Heart left ventricle (tissue), 16 donors: ENCODE measurements at regions not wholly inside any gene's neighbourhood (a gene's known extent, or its start where the extent isn't known, plus 50 kb on each side); places are given as distances from the start of the nearest gene placed in this dataset.

Experiments
- ATAC-seq, 4 donors: fragments of 200-7000 bp; cut with Tn5 transposase; one replicate each; pipeline ENCODE4 v1.9.1; 2020 to 2022; ENCODE audit warnings: moderate library complexity in 4 of 4, mild to moderate bottlenecking in 3 of 4, moderate number of reproducible peaks in 1 of 4
- DNase-seq, 5 donors: peaks; one replicate each; pipeline ENCODE4 v3.0.0-alpha.2; 2020
- H3K27ac ChIP-seq, 12 donors: fragments of 200-600 bp; sonication (generic) in 4 of 12; one replicate each; pipeline versions ENCODE4 v1.5.0 to v1.8.0; 2016 to 2022; ENCODE audit warnings: mild to moderate bottlenecking in 2 of 12
- H3K27me3 ChIP-seq, 9 donors: fragments of 200-600 bp; sonication (generic) in 2 of 9; one replicate each; pipeline versions ENCODE4 v1.5.1 to v1.8.0; 2016 to 2022; ENCODE audit warnings: mild to moderate bottlenecking in 3 of 9
- H3K36me3 ChIP-seq, 9 donors: fragments of 200-600 bp; sonication (generic) in 2 of 9; one replicate each; pipeline versions ENCODE4 v1.5.0 to v1.8.0; 2018 to 2022; ENCODE audit warnings: mild to moderate bottlenecking in 2 of 9
- H3K4me1 ChIP-seq, 12 donors: fragments of 200-600 bp; sonication (generic) in 4 of 12; one replicate each; pipeline versions ENCODE4 v1.5.0 to v1.8.0; 2016 to 2022; ENCODE audit warnings: mild to moderate bottlenecking in 3 of 12
- H3K4me3 ChIP-seq, 12 donors: fragments of 200-600 bp; sonication (generic) in 4 of 12; one replicate each; pipeline versions ENCODE4 v1.5.0 to v1.8.0; 2017 to 2022; ENCODE audit warnings: mild to moderate bottlenecking in 9 of 12, moderate library complexity in 4 of 12
- H3K9me3 ChIP-seq, 12 donors: fragments of 200-600 bp; sonication (generic) in 4 of 12; one replicate each; pipeline versions ENCODE4 v1.5.0 to v1.8.0; 2016 to 2022; ENCODE audit warnings: mild to moderate bottlenecking in 1 of 12
- POLR2A ChIP-seq, 2 donors: fragments of 450-650 bp; IDR thresholded peaks; one replicate each; pipeline ENCODE4 v1.6.1; 2017; ENCODE audit warnings: antibody characterized with exemption in 2 of 2, mild to moderate bottlenecking in 2 of 2, moderate library complexity in 2 of 2
- WGBS, 4 donors: extraction: QIAGEN DNeasy Blood & Tissue Kit in 2 of 4; methylation state at CpG; one replicate each; pipeline versions ENCODE4 v1.1.5 to v1.1.7; 2013 to 2018; 5-methylcytosine and 5-hydroxymethylcytosine counted together
- intact Hi-C, 10 donors: fragments of 100-400 bp; cut with DNase I; formaldehyde crosslinking; loops; one replicate each; pipeline versions ENCODE4 v1.11.1 to v1.14.2; 2022
- TF ChIP-seq, protein P1 (sequence below), 12 donors: fragments of 200-600 bp; sonication (generic) in 4 of 12; IDR thresholded peaks; one replicate each; pipeline versions ENCODE4 v1.5.0 to v1.8.0; 2018 to 2022; ENCODE audit warnings: antibody characterized with exemption in 12 of 12, mild to moderate bottlenecking in 5 of 12
- donor health status: ischemic (EF 13 %, LVEDD 7.1; RV severe dilation, severe dysfunction).
- donor health status: healthy with polysubstance abuse.
- donor health status: DM: no; HTN: yes; CAD: no.
- donor health status: DM: no; HTN: no; CAD: no.
- donor health status: ischemic (EF 25% LVEDD 6.9; RV normal size, moderate dysfunction).
- donor health status: ischemic (EF 25% LVEDD 5.7; RV mildly dilated, moderate dysfunction).
- donor health status: healthy.
- donor health status: DM: yes; HTN: yes; CAD: no.
- donor health status: ischemic (EF 35%, LVEDD 5.7; RV mildly dilated, moderate dysfunction).
- donor health status: nonischemic (EF 11% LVEDD 7.7; RV severe dilation, severe dysfunction).
- donor health status: DM: yes; HTN: yes; CAD: no.
- donor health status: PGD.
- donor health status: ischemic (EF 29% LVEDD 5.4; RV normal size, mild dysfunction).
- donor health status: nonischemic (EF 23%, LVEDD 6.1; RV moderate dilation, normal function).

DNA sequence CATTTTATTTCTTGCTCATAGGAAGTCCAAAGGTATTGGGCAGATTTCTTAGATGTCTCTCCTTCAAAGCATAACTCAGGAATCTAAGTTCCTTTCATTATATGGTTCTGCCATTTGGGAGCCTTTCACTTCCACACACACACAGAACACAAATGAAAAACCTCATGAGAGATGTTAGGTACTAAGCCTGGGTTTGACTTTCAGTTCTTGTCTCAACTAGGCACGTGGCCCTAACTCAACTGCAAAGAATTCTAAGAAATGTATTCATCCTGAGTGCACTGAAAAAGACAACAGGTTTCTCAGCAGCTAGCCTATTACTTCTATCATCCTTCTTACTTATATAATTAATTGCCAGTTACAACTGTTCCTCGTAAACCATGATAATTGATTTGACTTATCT is 190.0 kb upstream of the SAMSN1 start:
- no peaks in the 10 kb centered on the region for H3K9me3 ChIP-seq
- H3K27ac ChIP-seq = no peak overlapping the region
- DNase-seq = no peak
- TF ChIP-seq, protein P1, sequence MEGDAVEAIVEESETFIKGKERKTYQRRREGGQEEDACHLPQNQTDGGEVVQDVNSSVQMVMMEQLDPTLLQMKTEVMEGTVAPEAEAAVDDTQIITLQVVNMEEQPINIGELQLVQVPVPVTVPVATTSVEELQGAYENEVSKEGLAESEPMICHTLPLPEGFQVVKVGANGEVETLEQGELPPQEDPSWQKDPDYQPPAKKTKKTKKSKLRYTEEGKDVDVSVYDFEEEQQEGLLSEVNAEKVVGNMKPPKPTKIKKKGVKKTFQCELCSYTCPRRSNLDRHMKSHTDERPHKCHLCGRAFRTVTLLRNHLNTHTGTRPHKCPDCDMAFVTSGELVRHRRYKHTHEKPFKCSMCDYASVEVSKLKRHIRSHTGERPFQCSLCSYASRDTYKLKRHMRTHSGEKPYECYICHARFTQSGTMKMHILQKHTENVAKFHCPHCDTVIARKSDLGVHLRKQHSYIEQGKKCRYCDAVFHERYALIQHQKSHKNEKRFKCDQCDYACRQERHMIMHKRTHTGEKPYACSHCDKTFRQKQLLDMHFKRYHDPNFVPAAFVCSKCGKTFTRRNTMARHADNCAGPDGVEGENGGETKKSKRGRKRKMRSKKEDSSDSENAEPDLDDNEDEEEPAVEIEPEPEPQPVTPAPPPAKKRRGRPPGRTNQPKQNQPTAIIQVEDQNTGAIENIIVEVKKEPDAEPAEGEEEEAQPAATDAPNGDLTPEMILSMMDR (IDR thresholded peaks at IDR 0.05) = no peak
- no peak for TF ChIP-seq POLR2A (IDR thresholded peaks at IDR 0.05)
- H3K36me3 ChIP-seq = no peaks in the 10 kb centered on the region
- no peak overlapping the region for H3K4me3 ChIP-seq
- WGBS, 4 donors = 70 to 78% (median 75%) methylated on average over 2 of the region's 2 CpGs
- peaks cover 0 to 10% (median 0%) of the 10 kb centered on the region in 12 donors for H3K4me1 ChIP-seq
- intact Hi-C loops = loop anchor here in 4 of 10 donors (10.0 kb wide), 3 partner anchors 291 to 481 kb away; no protein-coding TSS in a partner anchor
- H3K27me3 ChIP-seq = no peaks in the 10 kb centered on the region
- no peak for ATAC-seq

DNA sequence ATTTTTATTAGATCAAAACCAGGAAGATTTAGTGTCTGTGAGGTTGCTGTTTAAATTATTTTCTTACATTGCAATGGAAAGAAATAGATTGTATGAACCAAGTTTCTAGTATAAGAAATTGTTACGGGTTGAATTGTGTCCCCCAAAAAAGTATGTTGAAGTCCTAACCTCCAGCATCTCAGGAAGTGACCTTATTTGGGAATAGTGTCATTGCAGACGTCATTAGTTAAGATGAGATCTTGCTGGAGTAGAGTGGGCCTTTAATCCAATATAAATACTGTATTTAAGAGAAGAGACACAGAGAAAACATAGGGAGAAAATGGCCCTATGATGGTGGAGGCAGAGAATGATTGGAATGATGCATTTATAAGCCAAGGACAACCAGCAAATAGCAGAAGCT is 188.7 kb upstream of the SAMSN1 start:
- Histone ChIP-seq H3K4me1 (peaks cover 0 to 10% (median 0%) of the 10 kb centered on the region in 12 donors), H3K9me3 (no peaks in the 10 kb centered on the region), H3K27ac (no peak overlapping the region), H3K36me3 (no peaks in the 10 kb centered on the region), H3K4me3 (no peak overlapping the region), H3K27me3 (no peaks in the 10 kb centered on the region)
- TF ChIP-seq POLR2A (IDR thresholded peaks at IDR 0.05) = no peak
- TF ChIP-seq, protein P1 (IDR thresholded peaks at IDR 0.05) = no peak
- ATAC-seq = no peak
- WGBS, 4 donors = 64 to 75% (median 68%) methylated on average over 2 of the region's 2 CpGs
- no peak for DNase-seq
- intact Hi-C loops = loop anchor here in 4 of 10 donors (10.0 kb wide), 3 partner anchors 290 to 480 kb away; no protein-coding TSS in a partner anchor

DNA sequence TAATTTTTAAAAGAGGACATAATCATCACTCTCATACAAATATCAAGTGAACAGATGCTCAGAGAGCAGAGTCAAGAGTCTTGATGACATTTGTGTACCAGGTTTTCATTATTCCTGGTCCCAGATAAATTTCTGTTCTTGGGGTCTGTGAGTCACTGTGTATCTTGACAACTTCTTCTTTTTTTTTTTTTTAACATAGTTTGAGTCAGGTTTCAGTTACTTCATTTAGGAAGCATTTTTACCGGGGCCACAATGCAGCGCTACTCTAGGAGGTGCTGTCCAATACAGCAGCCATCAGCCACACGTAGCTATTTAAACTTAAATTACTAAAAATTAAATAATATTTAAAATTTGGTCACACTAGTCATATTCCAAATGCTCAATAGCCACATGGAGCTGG is 188.1 kb upstream of the SAMSN1 start:
- Histone ChIP-seq H3K9me3 (no peaks in the 10 kb centered on the region), H3K4me1 (peaks cover 0 to 10% (median 0%) of the 10 kb centered on the region in 12 donors), H3K27ac (no peak overlapping the region), H3K27me3 (no peaks in the 10 kb centered on the region), H3K4me3 (no peak overlapping the region), H3K36me3 (no peaks in the 10 kb centered on the region)
- WGBS, 4 donors = 79 to 83% (median 81%) methylated on average over 3 of the region's 3 CpGs
- TF ChIP-seq POLR2A (IDR thresholded peaks at IDR 0.05) = no peak
- TF ChIP-seq, protein P1 (IDR thresholded peaks at IDR 0.05) = no peak
- no peak for ATAC-seq
- intact Hi-C loops = loop anchor here in 4 of 10 donors (10.0 kb wide), 3 partner anchors 289 to 479 kb away; no protein-coding TSS in a partner anchor
- no peak for DNase-seq

DNA sequence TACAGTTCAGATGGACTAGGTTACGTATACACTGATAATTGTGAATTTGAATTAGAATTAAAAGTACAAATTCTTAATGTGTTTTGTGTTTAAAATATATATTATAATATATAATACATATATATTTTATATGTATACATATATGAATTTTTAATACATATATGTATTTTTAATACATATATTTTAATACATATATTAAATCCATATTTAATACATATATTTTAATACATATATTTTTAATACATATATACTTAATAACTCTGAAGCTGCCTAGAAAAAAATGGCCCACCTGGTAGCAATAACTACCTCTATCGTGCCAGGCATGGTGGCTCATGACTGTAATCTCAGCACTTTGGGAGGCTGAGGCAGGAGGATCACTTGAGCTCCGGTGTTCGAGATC is 179.1 kb upstream of the SAMSN1 start:
- WGBS, 4 donors = 94 to 96% (median 95%) methylated on average over 4 of the region's 4 CpGs
- intact Hi-C loops = loop anchor here in 2 of 10 donors (10.0 kb wide), 2 partner anchors 60 to 280 kb away; no protein-coding TSS in a partner anchor
- DNase-seq = no peak

More for the DNA sequence above, 179.1 kb upstream of the SAMSN1 start:
- Histone ChIP-seq H3K36me3 (no peaks in the 10 kb centered on the region), H3K4me1 (no peaks in the 10 kb centered on the region), H3K27me3 (no peaks in the 10 kb centered on the region), H3K9me3 (no peaks in the 10 kb centered on the region), H3K27ac (no peak overlapping the region), H3K4me3 (no peak overlapping the region)
- TF ChIP-seq POLR2A (IDR thresholded peaks at IDR 0.05) = no peak
- TF ChIP-seq, protein P1 (IDR thresholded peaks at IDR 0.05) = no peak
- no peak for ATAC-seq
